Heart left ventricle (tissue), 16 donors: ENCODE measurements at regions not wholly inside any gene's neighbourhood (a gene's known extent, or its start where the extent isn't known, plus 50 kb on each side); places are given as distances from the start of the nearest gene placed in this dataset.

ENCODE experiments used
- ATAC-seq, 4 donors: fragments of 200-7000 bp; cut with Tn5 transposase; one replicate each; pipeline ENCODE4 v1.9.1; 2020 to 2022; ENCODE audit warnings: moderate library complexity in 4 of 4, mild to moderate bottlenecking in 3 of 4, moderate number of reproducible peaks in 1 of 4
- DNase-seq, 5 donors: peaks; one replicate each; pipeline ENCODE4 v3.0.0-alpha.2; 2020
- H3K27ac ChIP-seq, 12 donors: fragments of 200-600 bp; sonication (generic) in 4 of 12; one replicate each; pipeline versions ENCODE4 v1.5.0 to v1.8.0; 2016 to 2022; ENCODE audit warnings: mild to moderate bottlenecking in 2 of 12
- H3K27me3 ChIP-seq, 9 donors: fragments of 200-600 bp; sonication (generic) in 2 of 9; one replicate each; pipeline versions ENCODE4 v1.5.1 to v1.8.0; 2016 to 2022; ENCODE audit warnings: mild to moderate bottlenecking in 3 of 9
- H3K36me3 ChIP-seq, 9 donors: fragments of 200-600 bp; sonication (generic) in 2 of 9; one replicate each; pipeline versions ENCODE4 v1.5.0 to v1.8.0; 2018 to 2022; ENCODE audit warnings: mild to moderate bottlenecking in 2 of 9
- H3K4me1 ChIP-seq, 12 donors: fragments of 200-600 bp; sonication (generic) in 4 of 12; one replicate each; pipeline versions ENCODE4 v1.5.0 to v1.8.0; 2016 to 2022; ENCODE audit warnings: mild to moderate bottlenecking in 3 of 12
- H3K4me3 ChIP-seq, 12 donors: fragments of 200-600 bp; sonication (generic) in 4 of 12; one replicate each; pipeline versions ENCODE4 v1.5.0 to v1.8.0; 2017 to 2022; ENCODE audit warnings: mild to moderate bottlenecking in 9 of 12, moderate library complexity in 4 of 12
- H3K9me3 ChIP-seq, 12 donors: fragments of 200-600 bp; sonication (generic) in 4 of 12; one replicate each; pipeline versions ENCODE4 v1.5.0 to v1.8.0; 2016 to 2022; ENCODE audit warnings: mild to moderate bottlenecking in 1 of 12
- POLR2A ChIP-seq, 2 donors: fragments of 450-650 bp; IDR thresholded peaks; one replicate each; pipeline ENCODE4 v1.6.1; 2017; ENCODE audit warnings: antibody characterized with exemption in 2 of 2, mild to moderate bottlenecking in 2 of 2, moderate library complexity in 2 of 2
- WGBS, 4 donors: extraction: QIAGEN DNeasy Blood & Tissue Kit in 2 of 4; methylation state at CpG; one replicate each; pipeline versions ENCODE4 v1.1.5 to v1.1.7; 2013 to 2018; 5-methylcytosine and 5-hydroxymethylcytosine counted together
- intact Hi-C, 10 donors: fragments of 100-400 bp; cut with DNase I; formaldehyde crosslinking; loops; one replicate each; pipeline versions ENCODE4 v1.11.1 to v1.14.2; 2022
- TF ChIP-seq, protein P1 (sequence below), 12 donors: fragments of 200-600 bp; sonication (generic) in 4 of 12; IDR thresholded peaks; one replicate each; pipeline versions ENCODE4 v1.5.0 to v1.8.0; 2018 to 2022; ENCODE audit warnings: antibody characterized with exemption in 12 of 12, mild to moderate bottlenecking in 5 of 12
- donor health status: ischemic (EF 13 %, LVEDD 7.1; RV severe dilation, severe dysfunction).
- donor health status: healthy with polysubstance abuse.
- donor health status: DM: no; HTN: yes; CAD: no.
- donor health status: DM: no; HTN: no; CAD: no.
- donor health status: ischemic (EF 25% LVEDD 6.9; RV normal size, moderate dysfunction).
- donor health status: ischemic (EF 25% LVEDD 5.7; RV mildly dilated, moderate dysfunction).
- donor health status: healthy.
- donor health status: DM: yes; HTN: yes; CAD: no.
- donor health status: ischemic (EF 35%, LVEDD 5.7; RV mildly dilated, moderate dysfunction).
- donor health status: nonischemic (EF 11% LVEDD 7.7; RV severe dilation, severe dysfunction).
- donor health status: DM: yes; HTN: yes; CAD: no.
- donor health status: PGD.
- donor health status: ischemic (EF 29% LVEDD 5.4; RV normal size, mild dysfunction).
- donor health status: nonischemic (EF 23%, LVEDD 6.1; RV moderate dilation, normal function).

DNA sequence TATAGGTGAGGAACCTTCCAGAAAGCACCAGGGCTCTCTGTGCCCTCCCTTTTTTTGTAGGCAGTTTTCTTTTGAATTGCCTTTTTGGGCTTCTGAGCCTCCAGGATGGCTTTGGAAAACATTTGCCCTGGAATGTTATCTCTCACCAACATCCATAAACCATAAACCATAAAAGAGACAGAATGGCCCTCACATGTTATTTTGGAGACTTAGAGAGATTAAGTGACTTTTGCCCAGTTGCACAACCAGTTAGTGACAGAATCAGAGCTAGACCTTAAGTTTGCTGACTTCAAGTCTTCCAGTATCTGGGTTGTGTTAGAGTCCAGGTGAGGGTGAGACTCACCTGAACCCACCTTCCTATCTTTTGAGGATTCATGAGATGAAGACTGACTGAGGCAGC, 153.0 kb upstream of the STX18 start:
- TF ChIP-seq, protein P1, sequence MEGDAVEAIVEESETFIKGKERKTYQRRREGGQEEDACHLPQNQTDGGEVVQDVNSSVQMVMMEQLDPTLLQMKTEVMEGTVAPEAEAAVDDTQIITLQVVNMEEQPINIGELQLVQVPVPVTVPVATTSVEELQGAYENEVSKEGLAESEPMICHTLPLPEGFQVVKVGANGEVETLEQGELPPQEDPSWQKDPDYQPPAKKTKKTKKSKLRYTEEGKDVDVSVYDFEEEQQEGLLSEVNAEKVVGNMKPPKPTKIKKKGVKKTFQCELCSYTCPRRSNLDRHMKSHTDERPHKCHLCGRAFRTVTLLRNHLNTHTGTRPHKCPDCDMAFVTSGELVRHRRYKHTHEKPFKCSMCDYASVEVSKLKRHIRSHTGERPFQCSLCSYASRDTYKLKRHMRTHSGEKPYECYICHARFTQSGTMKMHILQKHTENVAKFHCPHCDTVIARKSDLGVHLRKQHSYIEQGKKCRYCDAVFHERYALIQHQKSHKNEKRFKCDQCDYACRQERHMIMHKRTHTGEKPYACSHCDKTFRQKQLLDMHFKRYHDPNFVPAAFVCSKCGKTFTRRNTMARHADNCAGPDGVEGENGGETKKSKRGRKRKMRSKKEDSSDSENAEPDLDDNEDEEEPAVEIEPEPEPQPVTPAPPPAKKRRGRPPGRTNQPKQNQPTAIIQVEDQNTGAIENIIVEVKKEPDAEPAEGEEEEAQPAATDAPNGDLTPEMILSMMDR (IDR thresholded peaks at IDR 0.05): no peak
- TF ChIP-seq POLR2A (IDR thresholded peaks at IDR 0.05): no peak
- Histone ChIP-seq H3K4me1 (peaks cover 0 to 11% (median 0%) of the 10 kb centered on the region in 12 donors), H3K4me3 (no peak overlapping the region), H3K36me3 (no peaks in the 10 kb centered on the region), H3K9me3 (no peaks in the 10 kb centered on the region), H3K27me3 (no peaks in the 10 kb centered on the region), H3K27ac (no peak overlapping the region)
- DNase-seq (no peak), ATAC-seq (no peak)
- intact Hi-C loops: no loop called here

DNA sequence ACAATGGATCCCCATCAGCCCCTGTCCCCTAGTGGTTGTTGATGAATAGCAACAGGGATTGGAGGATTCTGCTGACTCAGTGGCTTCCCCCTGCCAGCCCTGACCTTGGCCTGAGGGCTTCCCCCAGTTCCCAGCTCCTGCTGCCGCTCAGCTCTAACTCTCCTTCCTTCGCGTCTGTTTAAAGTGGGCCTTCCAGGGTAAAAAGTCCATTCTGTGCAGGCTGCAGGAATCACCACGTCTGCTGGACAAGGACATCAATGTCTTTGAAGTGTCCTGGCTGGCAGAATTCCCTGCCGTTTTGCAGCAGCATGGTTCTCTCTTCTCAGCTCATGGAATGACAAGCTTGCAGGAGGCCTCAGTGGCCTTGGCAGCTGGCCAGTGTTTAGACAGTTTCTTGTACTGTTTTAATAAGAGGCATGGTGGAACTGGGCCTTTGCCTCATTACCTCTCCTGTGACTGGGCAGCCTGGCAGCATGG, 152.5 kb upstream of the STX18 start:
- no peaks in the 10 kb centered on the region for H3K36me3 ChIP-seq
- no peak for TF ChIP-seq POLR2A (IDR thresholded peaks at IDR 0.05)
- TF ChIP-seq, protein P1 (IDR thresholded peaks at IDR 0.05): peak in 2 of 12 donors; percentile 15 to 28
- no peak overlapping the region for H3K4me3 ChIP-seq
- 33 to 49% (median 42%) methylated on average over 5 of the region's 5 CpGs for WGBS, 4 donors
- H3K4me1 ChIP-seq: peaks cover 0 to 11% (median 0%) of the 10 kb centered on the region in 12 donors
- H3K9me3 ChIP-seq: no peaks in the 10 kb centered on the region
- no peaks in the 10 kb centered on the region for H3K27me3 ChIP-seq
- peak in 4 of 5 donors; percentile 46 to 70 (median 53) for DNase-seq
- peak; percentile 42 to 65 (median 53) for ATAC-seq
- H3K27ac ChIP-seq: no peak overlapping the region
- intact Hi-C loops: no loop called here

DNA sequence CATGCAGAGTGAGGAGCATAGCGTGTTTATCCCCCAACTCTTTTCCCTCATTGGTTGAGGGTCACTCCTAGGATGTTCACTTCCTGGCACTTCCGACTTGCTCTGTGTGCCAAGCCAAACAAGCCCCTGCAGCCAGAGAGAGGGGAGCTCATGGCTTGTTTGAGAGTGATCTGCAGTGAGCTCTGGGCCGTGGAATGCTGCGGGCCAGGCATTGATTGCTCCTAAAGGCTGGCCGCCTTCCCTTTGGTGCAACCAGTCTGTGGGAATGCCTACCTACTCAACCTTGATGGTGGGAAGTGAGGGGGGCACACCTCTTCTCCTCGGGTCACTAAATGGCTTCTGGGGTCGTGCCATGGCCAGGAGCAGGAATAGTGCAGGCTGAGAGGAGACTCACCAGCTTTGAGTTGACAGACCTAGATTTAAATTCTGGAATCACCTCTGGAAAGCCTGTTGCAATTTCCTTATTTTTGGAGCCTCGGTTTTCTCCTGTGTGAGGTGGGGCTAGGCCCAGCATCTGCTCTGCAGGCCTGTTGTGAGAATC, 152.0 kb upstream of the STX18 start:
- H3K27ac ChIP-seq: no peak overlapping the region
- H3K9me3 ChIP-seq: no peaks in the 10 kb centered on the region
- no peaks in the 10 kb centered on the region for H3K36me3 ChIP-seq
- 77 to 86% (median 84%) methylated on average over 4 to 8 of the region's 8 CpGs for WGBS, 4 donors
- ATAC-seq (peak in 1 of 4 donors; percentile 21), DNase-seq (no peak)
- TF ChIP-seq, protein P1 (IDR thresholded peaks at IDR 0.05): no peak
- no peak for TF ChIP-seq POLR2A (IDR thresholded peaks at IDR 0.05)
- no peaks in the 10 kb centered on the region for H3K27me3 ChIP-seq
- intact Hi-C loops: no loop called here
- peaks cover 0 to 11% (median 0%) of the 10 kb centered on the region in 12 donors for H3K4me1 ChIP-seq
- no peak overlapping the region for H3K4me3 ChIP-seq

DNA sequence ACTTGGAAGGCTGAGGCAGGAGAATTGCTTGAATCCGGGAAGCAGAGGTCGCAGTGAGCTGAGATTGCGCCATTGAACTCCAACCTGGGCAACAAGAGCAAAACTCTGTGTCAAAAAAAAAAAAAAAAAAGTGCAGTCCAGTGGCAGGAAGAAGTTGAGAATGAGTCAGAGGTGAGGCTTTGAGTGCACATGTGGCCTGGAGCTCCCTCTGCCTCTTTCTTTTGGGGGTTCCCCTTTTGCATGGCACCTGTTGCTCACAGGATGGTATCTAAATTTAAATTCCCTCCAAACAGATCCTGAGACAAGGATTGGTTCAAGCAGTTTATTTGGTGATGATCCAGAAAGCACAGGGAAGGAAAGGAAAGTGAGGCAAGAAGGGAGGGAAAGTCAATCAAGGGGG, 151.4 kb upstream of the STX18 start:
- Histone ChIP-seq H3K36me3 (no peaks in the 10 kb centered on the region), H3K9me3 (no peaks in the 10 kb centered on the region), H3K4me3 (no peak overlapping the region), H3K27ac (no peak overlapping the region), H3K27me3 (no peaks in the 10 kb centered on the region), H3K4me1 (peaks cover 0 to 11% (median 0%) of the 10 kb centered on the region in 12 donors)
- DNase-seq (no peak), ATAC-seq (no peak)
- intact Hi-C loops: no loop called here
- 85 to 95% (median 91%) methylated on average over 3 of the region's 3 CpGs for WGBS, 4 donors
- TF ChIP-seq POLR2A (IDR thresholded peaks at IDR 0.05): no peak
- TF ChIP-seq, protein P1 (IDR thresholded peaks at IDR 0.05): no peak
